Activated gamma-delta T cell treated with Interleukin-2 at 50 U/mL for 16 hours (primary cell): ENCODE measurements at regions not wholly inside any gene's neighbourhood (a gene's known extent, or its start where the extent isn't known, plus 50 kb on each side); places are given as distances from the start of the nearest gene placed in this dataset.
"Not testable (repeated sequence)": the region's sequence is repeated elsewhere in the genome, so short reads cannot be mapped to it uniquely, and the experiment has no call there.

Source experiments
- DNase-seq: peaks from one replicate; pipeline ENCODE4 v3.0.0-alpha.2; 2020

- no peak for DNase-seq
Observed at GRCh38 chr2:82740527-82740926, 1718.6 kb downstream of the SUCLG1 start.

- not testable (repeated sequence) for DNase-seq
Observed at GRCh38 chr2:82737965-82738364, 1721.1 kb downstream of the SUCLG1 start.

GRCh38 chr2:82735336-82735735 lies 1723.7 kb downstream of the SUCLG1 start:
- no peak for DNase-seq

- DNase-seq, result no peak
Observed at GRCh38 chr2:82731824-82732223, 1727.3 kb downstream of the SUCLG1 start.

- no peak for DNase-seq
Observed at GRCh38 chr2:82730811-82731210, 1728.3 kb downstream of the SUCLG1 start.

GRCh38 chr2:82728090-82728489 lies 1731.0 kb downstream of the SUCLG1 start:
- DNase-seq, result no peak

- no peak for DNase-seq
Observed at GRCh38 chr2:82708681-82709080, 1750.4 kb downstream of the SUCLG1 start.

- no peak for DNase-seq
Observed at GRCh38 chr2:82697231-82697630, 1761.8 kb downstream of the SUCLG1 start.

GRCh38 chr2:82694431-82694830 lies 1764.6 kb downstream of the SUCLG1 start:
- DNase-seq, result no peak

GRCh38 chr2:82690757-82691411 lies 1768.2 kb downstream of the SUCLG1 start:
- DNase-seq, result no peak

GRCh38 chr2:82675186-82675585 lies 1783.9 kb downstream of the SUCLG1 start:
- DNase-seq, result no peak

- no peak for DNase-seq
Observed at GRCh38 chr2:82674652-82675051, 1784.4 kb downstream of the SUCLG1 start.

- no peak for DNase-seq
Observed at GRCh38 chr2:82667491-82667890, 1791.6 kb downstream of the SUCLG1 start.

GRCh38 chr2:82665691-82666090 lies 1793.4 kb downstream of the SUCLG1 start:
- no peak for DNase-seq

GRCh38 chr2:82657106-82657505 lies 1802.0 kb downstream of the SUCLG1 start:
- DNase-seq, result no peak

- DNase-seq, result no peak
Observed at GRCh38 chr2:82656420-82656819, 1802.7 kb downstream of the SUCLG1 start.

- no peak for DNase-seq
Observed at GRCh38 chr2:82652117-82652516, 1807.0 kb downstream of the SUCLG1 start.

GRCh38 chr2:82650038-82650437 lies 1809.0 kb downstream of the SUCLG1 start:
- no peak for DNase-seq

- no peak for DNase-seq
Observed at GRCh38 chr2:82641598-82642180, 1817.4 kb downstream of the SUCLG1 start.

GRCh38 chr2:82636402-82637020 lies 1822.6 kb downstream of the SUCLG1 start:
- no peak for DNase-seq

GRCh38 chr2:82599021-82599420 lies 1860.1 kb downstream of the SUCLG1 start:
- DNase-seq, result no peak

- no peak for DNase-seq
Observed at GRCh38 chr2:82596581-82596980, 1862.5 kb downstream of the SUCLG1 start.

- no peak for DNase-seq
Observed at GRCh38 chr2:82591718-82592117, 1867.4 kb downstream of the SUCLG1 start.

GRCh38 chr2:82576656-82577055 lies 1882.4 kb downstream of the SUCLG1 start:
- no peak for DNase-seq

- no peak for DNase-seq
Observed at GRCh38 chr2:82539280-82539621, 1919.8 kb downstream of the SUCLG1 start.
